H1 (cell line): ENCODE measurements at regions not wholly inside any gene's neighbourhood (a gene's known extent, or its start where the extent isn't known, plus 50 kb on each side); places are given as distances from the start of the nearest gene placed in this dataset.

Source experiments
- CTCF ChIA-PET: fragments of 300-600 bp; sonication (Branson Sonifier 250); formaldehyde crosslinking; loops from one replicate; lab custom pipeline; 2021; ENCODE audit not compliant: partially characterized antibody; lab: Charles Lee
- POLR2A ChIA-PET: fragments of 300-600 bp; sonication (Branson Sonifier 250); formaldehyde crosslinking; loops from one replicate; lab custom pipeline; 2021; ENCODE audit warnings: inconsistent platforms; ENCODE audit not compliant: partially characterized antibody; lab: Charles Lee
- DNase-seq, 2 experiments: peaks; one replicate each; pipeline versions ENCODE4 v3.0.0 to v3.0.0-alpha.2; 2010 to 2022; ENCODE audit warnings: low spot score in 2 of 2, low read depth in 1 of 2, mixed read lengths in 1 of 2
- FAIRE-seq: peaks from 2 replicates; lab custom pipeline; 2011; peaks lifted over from hg19 to GRCh38; lab: Jason Lieb, UNC
- H2AFZ ChIP-seq: 2 replicates; pipeline ENCODE4 v1.8.1; 2012; ENCODE audit warnings: low read length, inconsistent platforms
- H2AK5ac ChIP-seq: 2 replicates; pipeline ENCODE4 v1.6.1; 2013; ENCODE audit warnings: low read depth, low read length
- H2BK120ac ChIP-seq: replicated peaks from 2 replicates; pipeline ENCODE3; 2013; ENCODE audit warnings: low read depth, low read length, inconsistent platforms
- H2BK12ac ChIP-seq: 2 replicates; pipeline ENCODE4 v1.6.1; 2013; ENCODE audit warnings: low read depth, low read length
- H2BK15ac ChIP-seq: 2 replicates; pipeline ENCODE4 v1.6.1; 2013; ENCODE audit warnings: low read length
- H2BK20ac ChIP-seq: 2 replicates; pipeline ENCODE4 v1.6.1; 2013; ENCODE audit warnings: low read length
- H2BK5ac ChIP-seq: 2 replicates; pipeline ENCODE4 v1.6.1; 2013; ENCODE audit warnings: low read depth, low read length
- H3K14ac ChIP-seq: 2 replicates; pipeline ENCODE4 v1.6.1; 2013; ENCODE audit warnings: inconsistent platforms; ENCODE audit not compliant: insufficient read length
- H3K18ac ChIP-seq: 2 replicates; pipeline ENCODE4 v1.6.1; 2013; ENCODE audit warnings: low read length; ENCODE audit errors: extremely low read depth
- H3K23ac ChIP-seq: 2 replicates; pipeline ENCODE4 v1.6.1; 2013; ENCODE audit warnings: inconsistent platforms; ENCODE audit not compliant: insufficient read length
- H3K23me2 ChIP-seq: 2 replicates; pipeline ENCODE4 v1.6.1; 2013; ENCODE audit warnings: low read depth, low read length
- H3K27ac ChIP-seq: 2 replicates; pipeline ENCODE4 v1.6.1; 2011; ENCODE audit warnings: low read depth, low read length, inconsistent platforms
- H3K27me3 ChIP-seq, 4 experiments: replicated peaks in 1 of 4; 1 replicate in 1 of 4; 2 replicates in 3 of 4; pipeline versions ENCODE4 v1.6.1 to v1.8.1; 2011 to 2013; ENCODE audit warnings: low read length in 3 of 4, mild to moderate bottlenecking in 3 of 4, inconsistent platforms in 2 of 4, mixed read lengths in 2 of 4, moderate library complexity in 1 of 4; ENCODE audit not compliant: control insufficient read depth in 3 of 4, insufficient read depth in 3 of 4; ENCODE audit errors: extremely low read depth in 1 of 4
- H3K36me3 ChIP-seq, 4 experiments: 2 replicates each; pipeline versions ENCODE4 v1.6.1 to v1.8.1; 2011 to 2013; ENCODE audit warnings: mild to moderate bottlenecking in 4 of 4, low read length in 3 of 4, moderate library complexity in 2 of 4, control low read depth in 1 of 4, inconsistent platforms in 1 of 4; ENCODE audit not compliant: insufficient read depth in 4 of 4, control insufficient read depth in 2 of 4
- H3K4ac ChIP-seq: replicated peaks from 2 replicates; pipeline ENCODE3; 2013; ENCODE audit warnings: low read length, low read depth, mixed read lengths, inconsistent platforms; ENCODE audit not compliant: insufficient read length
- H3K4me1 ChIP-seq, 4 experiments: replicated peaks in 1 of 4; 1 replicate in 1 of 4; 2 replicates in 3 of 4; pipeline versions ENCODE4 v1.6.1 to v1.8.1; 2011 to 2013; ENCODE audit warnings: low read length in 3 of 4, inconsistent platforms in 2 of 4, mixed read lengths in 1 of 4; ENCODE audit not compliant: insufficient read depth in 4 of 4, control insufficient read depth in 3 of 4
- H3K4me2 ChIP-seq, 2 experiments: 2 replicates each; pipeline versions ENCODE4 v1.6.1 to v1.8.1; 2011 to 2013; ENCODE audit warnings: low read depth in 2 of 2, low read length in 2 of 2, control low read depth in 1 of 2, inconsistent platforms in 1 of 2, mild to moderate bottlenecking in 1 of 2; ENCODE audit not compliant: insufficient read depth in 1 of 2
- H3K4me3 ChIP-seq, 4 experiments: fragments of 200-600, 300-600 bp in 1 of 4; sonication (generic), shearing (Covaris generic), sonication (Bioruptor Twin) in 1 of 4; 2 replicates each; pipeline versions ENCODE4 v1.5.1 to v1.8.1; 2011 to 2016; ENCODE audit warnings: low read length in 4 of 4, low read depth in 3 of 4, control low read depth in 2 of 4, inconsistent platforms in 2 of 4, mild to moderate bottlenecking in 2 of 4, mixed read lengths in 1 of 4, moderate library complexity in 1 of 4; ENCODE audit not compliant: insufficient read depth in 2 of 4; ENCODE audit errors: extremely low read depth in 1 of 4
- H3K56ac ChIP-seq: replicated peaks from 2 replicates; pipeline ENCODE3; 2013; ENCODE audit warnings: low read depth, mild to moderate bottlenecking, mixed read lengths, low read length, inconsistent platforms; ENCODE audit not compliant: insufficient read length
- H3K79me1 ChIP-seq: 2 replicates; pipeline ENCODE4 v1.6.1; 2013; ENCODE audit warnings: low read depth, low read length, control low read depth
- H3K79me2 ChIP-seq, 2 experiments: 2 replicates each; pipeline versions ENCODE4 v1.6.1 to v1.8.1; 2012 to 2013; ENCODE audit warnings: low read length in 2 of 2, mild to moderate bottlenecking in 2 of 2, inconsistent platforms in 1 of 2; ENCODE audit not compliant: insufficient read depth in 2 of 2, control insufficient read depth in 1 of 2
- H3K9ac ChIP-seq, 4 experiments: replicated peaks in 1 of 4; 1 replicate in 1 of 4; 2 replicates in 3 of 4; pipeline versions ENCODE4 v1.6.1 to v1.8.1; 2011 to 2013; ENCODE audit warnings: low read depth in 3 of 4, low read length in 3 of 4, control low read depth in 2 of 4, mild to moderate bottlenecking in 2 of 4, moderate library complexity in 2 of 4, inconsistent platforms in 1 of 4; ENCODE audit errors: extremely low read depth in 1 of 4
- H3K9me3 ChIP-seq, 2 experiments: 2 replicates each; pipeline versions ENCODE4 v1.6.1 to v1.8.1; 2012 to 2013; ENCODE audit warnings: mild to moderate bottlenecking in 2 of 2, moderate library complexity in 2 of 2, control low read depth in 1 of 2, inconsistent platforms in 1 of 2, low read depth in 1 of 2, low read length in 1 of 2, mixed read lengths in 1 of 2; ENCODE audit not compliant: insufficient read depth in 2 of 2
- H4K20me1 ChIP-seq, 2 experiments: replicated peaks in 1 of 2; 2 replicates each; pipeline versions ENCODE3 to v1.8.1; 2011 to 2013; ENCODE audit warnings: inconsistent platforms in 2 of 2, low read length in 2 of 2, mild to moderate bottlenecking in 1 of 2; ENCODE audit not compliant: insufficient read depth in 2 of 2, control insufficient read depth in 1 of 2
- H4K5ac ChIP-seq: 2 replicates; pipeline ENCODE4 v1.6.1; 2013; ENCODE audit warnings: low read length, low read depth, mixed read lengths, inconsistent platforms; ENCODE audit not compliant: insufficient read length
- H4K8ac ChIP-seq: 2 replicates; pipeline ENCODE4 v1.8.0; 2013; ENCODE audit warnings: mild to moderate bottlenecking, moderate library complexity, low read length, inconsistent platforms; ENCODE audit not compliant: insufficient read depth; ENCODE audit errors: extremely low read depth
- H4K91ac ChIP-seq: replicated peaks from 2 replicates; pipeline ENCODE3; 2013; ENCODE audit warnings: low read length, mixed read lengths, inconsistent platforms; ENCODE audit not compliant: insufficient read length
- ATF2 ChIP-seq: IDR thresholded peaks from 2 replicates; pipeline ENCODE4 v1.6.1; 2012; ENCODE audit warnings: low read length, inconsistent platforms
- SP2 ChIP-seq: IDR thresholded peaks from 2 replicates; pipeline ENCODE4 v1.6.1; 2012; ENCODE audit warnings: mild to moderate bottlenecking, low read length, inconsistent platforms
- TEAD4 ChIP-seq: IDR thresholded peaks from 2 replicates; pipeline ENCODE4 v1.6.1; 2012; ENCODE audit warnings: low read depth, low read length, inconsistent platforms, mixed read lengths
- WGBS, 2 experiments: shearing (Covaris generic) in 1 of 2; methylation state at CpG; one replicate each; pipeline versions ENCODE4 v1.1.6 to v1.1.7; 2013 to 2015; ENCODE audit warnings: low lambda C conversion rate in 2 of 2, mixed read lengths in 2 of 2, inconsistent platforms in 1 of 2, low coverage in 1 of 2, missing lambda C conversion rate in 1 of 2; ENCODE audit not compliant: insufficient replicate concordance in 2 of 2, insufficient coverage in 1 of 2, insufficient read length in 1 of 2; ENCODE audit errors: extremely low coverage in 1 of 2, missing lambda C conversion rate in 1 of 2; 5-methylcytosine and 5-hydroxymethylcytosine counted together

DNA sequence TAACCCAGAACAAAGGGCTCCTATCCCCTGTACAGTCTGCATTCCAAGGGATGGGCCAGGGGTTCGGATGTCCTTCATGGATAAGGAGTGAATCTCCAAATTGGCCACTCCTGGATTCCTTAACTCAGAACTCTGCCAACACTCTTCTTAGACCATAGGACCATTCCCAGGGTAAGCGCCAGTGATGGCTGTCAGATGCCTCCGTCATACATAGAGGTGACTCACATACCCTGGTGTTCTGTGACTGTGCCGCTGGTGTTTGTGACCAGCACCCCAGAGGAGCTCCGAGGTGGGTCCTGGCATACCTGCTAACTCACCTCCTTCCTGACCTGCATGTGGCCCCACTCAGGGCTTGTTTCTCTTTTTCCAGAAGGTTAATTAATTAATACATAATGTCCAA lies 134.7 kb downstream of the KLF13 start:
- H2BK5ac ChIP-seq = no peak overlapping the region
- H3K4me2 ChIP-seq = no peak overlapping the region
- no peak overlapping the region for H2BK20ac ChIP-seq
- FAIRE-seq (no peak), DNase-seq (no peak)
- H3K27ac ChIP-seq = no peak overlapping the region
- no peak overlapping the region for H3K4me3 ChIP-seq
- H3K9me3 ChIP-seq = no peaks in the 10 kb centered on the region
- H4K5ac ChIP-seq = no peak overlapping the region
- TF ChIP-seq SP2 (no peak), TEAD4 (no peak), ATF2 (no peak)
- H3K56ac ChIP-seq = no peak overlapping the region
- ChIA-PET CTCF (interaction anchor here (1.5 to 12.6 kb wide), 3 partner anchors 14 to 34 kb away, joined by 3 to 98 read pairs (median 4); no protein-coding TSS in a partner anchor), POLR2A (no interaction called here)
- peaks cover 0 to 6% (median 0%) of the 10 kb centered on the region in 4 experiments; a peak in 4 of 7 replicates for H3K4me1 ChIP-seq
- no peak overlapping the region for H2AK5ac ChIP-seq
- H2BK120ac ChIP-seq = no peak overlapping the region
- no peak overlapping the region for H4K8ac ChIP-seq
- H3K18ac ChIP-seq = no peak overlapping the region
- no peaks in the 10 kb centered on the region for H3K23me2 ChIP-seq
- no peak overlapping the region for H2BK12ac ChIP-seq
- no peaks in the 10 kb centered on the region for H4K20me1 ChIP-seq
- no peak overlapping the region for H3K23ac ChIP-seq
- no peak overlapping the region for H3K9ac ChIP-seq
- H2AFZ ChIP-seq = no peak overlapping the region
- H3K14ac ChIP-seq = no peak overlapping the region
- no peaks in the 10 kb centered on the region; a peak in 1 of 7 replicates for H3K27me3 ChIP-seq
- H3K36me3 ChIP-seq = no peaks in the 10 kb centered on the region
- no peaks in the 10 kb centered on the region for H3K79me1 ChIP-seq
- no peak overlapping the region for H4K91ac ChIP-seq
- H3K79me2 ChIP-seq = no peaks in the 10 kb centered on the region
- no peak overlapping the region for H3K4ac ChIP-seq
- 87% methylated on average over 5 of the region's 5 CpGs; no CpG with 5 or more reads in 1 of the 2 experiments for WGBS, 2 experiments
- no peak overlapping the region for H2BK15ac ChIP-seq
